Activated T-cell treated with anti-CD3 and anti-CD28 coated beads, Interleukin-2, amount 50 U/mL, for 24 hours (primary cell): ENCODE measurements at regions not wholly inside any gene's neighbourhood (a gene's known extent, or its start where the extent isn't known, plus 50 kb on each side); places are given as distances from the start of the nearest gene placed in this dataset.

Experiments used
- DNase-seq: peaks from one replicate; pipeline ENCODE4 v3.0.0-alpha.2; 2020
- H3K27ac Mint-ChIP-seq: 2 replicates; pipeline ENCODE4 v1.8.0; 2020; ENCODE audit warnings: mild to moderate bottlenecking, mixed read lengths
- H3K27me3 Mint-ChIP-seq: 2 replicates; pipeline ENCODE4 v1.8.0; 2020; ENCODE audit warnings: mixed read lengths
- H3K36me3 Mint-ChIP-seq: 2 replicates; pipeline ENCODE4 v1.8.0; 2020; ENCODE audit warnings: low read depth, mixed read lengths
- H3K4me1 Mint-ChIP-seq: 2 replicates; pipeline ENCODE4 v1.8.0; 2020; ENCODE audit warnings: low read depth, mixed read lengths
- H3K4me3 Mint-ChIP-seq: 2 replicates; pipeline ENCODE4 v1.8.0; 2020; ENCODE audit warnings: mild to moderate bottlenecking, moderate library complexity, mixed read lengths
- H3K9me3 Mint-ChIP-seq: 2 replicates; pipeline ENCODE4 v1.8.0; 2020; ENCODE audit warnings: mixed read lengths

DNA sequence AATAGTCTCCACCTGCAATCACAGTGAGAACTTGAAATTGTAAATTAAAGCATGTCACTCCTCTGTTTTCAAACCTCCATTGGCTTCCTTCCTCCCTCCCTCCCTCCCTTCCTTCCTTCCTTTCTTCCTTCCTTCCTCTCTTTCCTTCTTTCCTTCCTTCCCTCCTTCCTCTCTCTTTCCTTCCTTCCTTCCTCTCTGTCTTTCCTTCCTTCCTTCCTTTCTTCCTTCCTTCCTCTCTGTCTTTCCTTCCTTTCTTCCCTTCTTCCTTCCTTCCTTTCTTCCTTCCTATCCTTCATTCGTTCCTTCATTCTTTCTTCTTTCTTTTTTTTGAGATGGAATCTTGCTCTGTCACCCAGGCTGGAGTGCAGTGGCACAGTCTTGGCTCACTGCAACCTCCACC is 595.0 kb upstream of the ZNF608 start:
- H3K27me3 Mint-ChIP-seq, result no peaks in the 10 kb centered on the region
- H3K4me3 Mint-ChIP-seq, result no peak overlapping the region
- H3K4me1 Mint-ChIP-seq, result no peaks in the 10 kb centered on the region
- no peaks in the 10 kb centered on the region for H3K36me3 Mint-ChIP-seq
- H3K27ac Mint-ChIP-seq, result no peak overlapping the region
- H3K9me3 Mint-ChIP-seq, result peaks cover 11% of the 10 kb centered on the region
- no peak for DNase-seq

DNA sequence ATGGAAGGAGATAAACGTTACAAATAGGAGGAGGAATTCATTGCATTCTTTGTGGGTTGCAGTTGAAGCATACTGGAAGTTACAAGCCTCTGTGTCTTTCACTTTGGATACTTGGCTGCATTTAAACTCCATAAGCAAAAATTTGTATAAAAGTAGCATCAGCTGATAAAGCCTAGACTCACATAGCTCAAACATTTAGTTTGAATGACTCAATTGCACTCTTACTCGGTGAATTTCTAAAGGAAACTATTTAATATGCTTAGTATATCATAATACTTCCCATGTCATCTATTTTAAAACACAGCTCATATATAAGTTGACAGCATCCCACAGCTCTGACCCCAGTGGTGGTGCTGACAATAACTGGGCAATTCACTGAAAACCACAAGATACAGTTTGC is 596.6 kb upstream of the ZNF608 start:
- no peak overlapping the region for H3K4me3 Mint-ChIP-seq
- H3K27me3 Mint-ChIP-seq, result no peaks in the 10 kb centered on the region
- no peak for DNase-seq
- no peaks in the 10 kb centered on the region for H3K4me1 Mint-ChIP-seq
- H3K27ac Mint-ChIP-seq, result no peak overlapping the region
- peaks cover 11% of the 10 kb centered on the region for H3K9me3 Mint-ChIP-seq
- no peaks in the 10 kb centered on the region for H3K36me3 Mint-ChIP-seq

DNA sequence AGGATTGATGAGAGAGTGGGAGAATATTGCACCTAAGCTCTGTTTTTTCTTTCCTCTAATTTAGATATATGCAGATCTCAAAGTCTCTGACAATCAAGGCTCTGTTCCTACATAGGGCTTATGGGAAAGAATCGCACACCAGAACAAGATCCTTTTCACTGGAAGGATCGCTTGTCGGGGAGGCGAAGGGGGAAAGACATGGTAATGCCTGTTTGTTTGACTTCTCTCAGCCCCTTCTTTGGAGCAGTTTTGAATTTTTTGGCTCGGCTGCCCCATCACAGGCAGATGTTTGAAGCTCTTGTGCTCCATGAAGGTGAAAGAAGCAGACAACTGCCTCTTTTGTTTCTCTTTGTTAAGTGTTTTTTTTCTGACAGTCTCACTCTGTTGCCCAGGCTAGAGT is 599.9 kb upstream of the ZNF608 start:
- no peak for DNase-seq
- Mint-ChIP-seq H3K36me3 (no peaks in the 10 kb centered on the region), H3K4me3 (no peak overlapping the region), H3K9me3 (peaks cover 14% of the 10 kb centered on the region), H3K27me3 (no peaks in the 10 kb centered on the region), H3K4me1 (no peaks in the 10 kb centered on the region), H3K27ac (no peak overlapping the region)

DNA sequence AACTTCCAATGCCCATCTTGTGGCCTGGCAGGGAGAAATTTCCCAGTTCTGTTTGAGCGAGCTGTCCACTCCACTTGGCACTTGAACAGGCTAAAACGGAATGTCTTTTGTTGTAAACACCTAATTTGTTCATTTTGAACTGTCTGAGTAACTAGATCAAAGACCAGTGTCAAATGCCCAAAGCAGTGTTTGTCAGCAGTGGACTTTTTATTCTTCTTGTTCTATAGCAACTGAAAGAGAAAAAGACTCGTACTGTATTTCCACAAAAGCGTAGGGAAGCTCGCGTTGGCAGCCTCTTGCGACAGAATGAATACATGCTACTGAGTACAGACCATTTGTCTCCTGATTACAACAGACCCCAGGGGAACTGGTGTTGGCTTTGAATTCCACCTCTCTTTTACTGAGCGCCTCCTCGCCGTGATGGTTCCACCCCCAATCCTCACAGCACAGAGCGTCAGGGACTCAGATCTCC is 601.8 kb upstream of the ZNF608 start:
- H3K4me1 Mint-ChIP-seq, result no peaks in the 10 kb centered on the region
- no peaks in the 10 kb centered on the region for H3K27me3 Mint-ChIP-seq
- H3K36me3 Mint-ChIP-seq, result no peaks in the 10 kb centered on the region
- no peak for DNase-seq
- peaks cover 4% of the 10 kb centered on the region for H3K9me3 Mint-ChIP-seq
- no peak overlapping the region for H3K4me3 Mint-ChIP-seq
- H3K27ac Mint-ChIP-seq, result no peak overlapping the region

DNA sequence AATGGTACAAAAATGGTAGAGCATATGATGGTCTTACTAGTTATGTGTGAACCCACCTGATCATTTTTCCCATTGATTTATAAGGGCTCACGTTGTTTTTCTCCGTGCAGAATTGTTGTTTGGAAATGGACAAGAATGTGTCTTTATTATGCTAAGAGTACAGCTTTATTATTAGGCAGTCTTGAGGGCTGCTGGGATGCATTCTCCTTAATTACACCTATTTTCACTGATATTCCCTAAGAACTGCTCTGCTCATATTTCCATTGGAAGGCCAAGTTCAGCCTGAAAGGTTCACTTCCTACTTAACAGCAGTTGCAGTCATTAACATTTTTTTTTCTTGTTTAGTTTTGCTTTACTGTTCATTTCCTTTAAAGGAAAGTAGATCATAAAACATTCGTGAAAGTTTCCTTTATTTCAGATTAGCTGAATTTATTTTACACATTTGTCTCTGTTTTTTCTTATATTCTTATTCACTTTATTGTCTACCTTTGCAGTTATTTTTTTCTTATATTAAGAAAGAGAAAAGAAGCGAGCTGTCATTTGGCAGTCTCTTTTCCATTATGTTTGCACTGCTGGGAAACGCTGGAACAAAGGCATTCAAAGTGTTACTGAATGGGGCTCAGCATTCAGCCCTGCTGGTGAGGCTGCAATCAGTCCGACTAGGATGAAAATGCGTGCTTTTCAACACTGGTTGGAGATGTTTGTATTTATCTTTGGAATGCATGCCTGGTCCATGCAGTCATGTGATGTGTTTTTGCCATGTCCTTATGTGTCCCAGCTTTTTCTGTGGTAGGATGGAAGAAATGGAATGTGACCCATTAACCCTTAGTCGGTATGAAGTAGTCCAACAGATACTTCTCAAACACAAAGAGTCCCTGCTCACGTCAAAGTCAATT is 602.7 kb upstream of the ZNF608 start:
- Mint-ChIP-seq H3K4me3 (no peak overlapping the region), H3K36me3 (no peaks in the 10 kb centered on the region), H3K4me1 (no peaks in the 10 kb centered on the region), H3K27me3 (no peaks in the 10 kb centered on the region), H3K9me3 (peaks cover 2% of the 10 kb centered on the region), H3K27ac (no peak overlapping the region)
- no peak for DNase-seq

DNA sequence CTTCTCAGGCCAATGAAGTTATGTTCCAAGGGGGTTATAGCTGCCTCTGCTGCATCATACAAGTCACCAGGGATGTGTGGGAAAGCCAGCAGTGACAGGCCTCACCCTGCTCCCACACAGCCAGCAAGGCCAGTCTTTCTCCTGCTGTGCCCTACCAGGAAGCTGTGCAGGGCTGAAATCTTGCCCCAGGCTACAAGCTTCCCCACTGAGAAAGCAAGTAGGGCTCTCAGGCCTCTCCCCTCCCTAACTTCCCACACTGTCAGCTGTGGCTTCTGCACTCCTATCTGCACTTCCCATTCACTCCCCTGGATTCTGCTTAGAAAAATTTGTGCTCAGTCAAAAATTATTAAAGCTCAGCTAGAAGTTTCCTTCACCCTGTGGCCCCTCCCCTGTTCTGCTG is 611.2 kb upstream of the ZNF608 start:
- Mint-ChIP-seq H3K27me3 (no peaks in the 10 kb centered on the region), H3K36me3 (no peaks in the 10 kb centered on the region), H3K27ac (no peak overlapping the region), H3K9me3 (peaks cover 17% of the 10 kb centered on the region), H3K4me1 (no peaks in the 10 kb centered on the region), H3K4me3 (no peak overlapping the region)
- no peak for DNase-seq

DNA sequence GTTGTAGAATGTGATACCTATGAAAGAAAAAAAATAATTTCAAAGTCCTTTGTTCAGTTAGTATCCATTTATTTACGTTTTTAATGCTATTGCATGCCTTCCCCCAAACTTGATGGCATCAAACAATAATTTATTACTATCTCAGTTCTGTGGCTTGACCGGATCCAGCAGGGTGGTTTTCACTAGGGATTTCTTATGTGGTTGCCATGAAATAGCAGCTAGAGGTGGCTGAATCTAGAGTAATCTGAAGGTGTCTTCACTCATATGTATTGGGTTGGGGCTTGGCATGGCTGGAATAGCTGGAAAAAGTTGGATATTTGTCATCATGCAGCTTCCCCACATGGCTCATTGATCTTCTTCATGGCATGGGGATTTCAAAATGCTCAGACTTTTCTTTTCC is 619.3 kb upstream of the ZNF608 start:
- no peaks in the 10 kb centered on the region for H3K27me3 Mint-ChIP-seq
- H3K9me3 Mint-ChIP-seq, result peaks cover 7% of the 10 kb centered on the region
- H3K4me3 Mint-ChIP-seq, result no peak overlapping the region
- H3K27ac Mint-ChIP-seq, result no peak overlapping the region
- DNase-seq, result no peak
- no peaks in the 10 kb centered on the region for H3K4me1 Mint-ChIP-seq
- no peaks in the 10 kb centered on the region for H3K36me3 Mint-ChIP-seq

DNA sequence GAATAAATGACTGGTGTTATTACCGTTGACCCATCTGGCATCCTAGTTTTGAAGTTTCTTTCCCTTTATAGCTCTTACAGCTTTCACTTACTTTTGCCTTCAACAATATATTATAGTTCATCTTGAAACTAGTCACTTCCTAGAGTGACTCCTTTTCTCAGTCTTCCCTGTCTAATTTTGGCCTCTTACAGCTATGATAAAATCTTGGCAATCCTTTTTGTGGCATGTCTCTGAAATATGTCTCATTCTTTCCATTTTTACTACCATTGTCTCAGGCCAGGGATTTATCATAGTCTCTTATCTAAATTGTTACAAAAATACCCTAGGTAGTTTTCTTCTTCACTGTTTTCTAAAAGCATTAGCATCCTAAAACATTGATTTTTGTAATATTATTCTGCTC is 621.3 kb upstream of the ZNF608 start:
- H3K4me1 Mint-ChIP-seq, result no peaks in the 10 kb centered on the region
- DNase-seq, result no peak
- H3K4me3 Mint-ChIP-seq, result no peak overlapping the region
- no peak overlapping the region for H3K27ac Mint-ChIP-seq
- no peaks in the 10 kb centered on the region for H3K36me3 Mint-ChIP-seq
- no peaks in the 10 kb centered on the region for H3K27me3 Mint-ChIP-seq
- H3K9me3 Mint-ChIP-seq, result peaks cover 7% of the 10 kb centered on the region

DNA sequence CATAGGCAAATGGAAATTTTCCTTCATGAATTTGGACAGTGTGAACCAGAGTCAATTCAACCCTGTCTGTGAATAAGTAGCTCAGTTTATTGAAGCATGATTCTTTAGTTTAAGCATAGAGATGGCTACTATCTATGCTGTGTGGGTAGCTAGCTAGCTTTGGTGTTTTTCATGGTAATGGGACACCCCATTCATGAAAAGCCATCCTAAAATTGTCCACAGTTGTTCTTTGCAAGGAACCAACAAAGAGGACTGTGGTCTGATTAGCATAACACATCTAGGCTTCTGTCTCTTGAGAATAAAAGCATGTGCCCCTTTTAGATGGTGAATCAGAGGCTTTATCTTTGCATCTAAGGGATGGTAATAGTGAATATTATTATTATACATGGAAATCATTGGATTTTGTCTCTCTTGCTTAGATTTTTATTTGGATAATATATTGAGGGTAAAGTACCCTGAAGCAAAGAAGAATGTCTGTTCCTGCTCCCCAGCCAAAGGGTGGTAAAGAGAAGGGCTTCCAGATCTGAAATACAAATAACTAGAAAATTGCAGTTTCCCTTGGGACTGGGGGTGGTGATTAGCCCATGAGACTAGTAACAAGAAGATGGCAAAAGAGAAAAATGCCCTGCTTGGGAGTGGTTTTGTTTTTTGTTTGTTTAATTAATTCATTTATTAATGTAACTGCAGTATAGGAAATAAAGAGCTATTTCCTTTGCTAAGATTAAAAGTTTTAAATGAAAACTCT is 624.2 kb upstream of the ZNF608 start:
- no peak overlapping the region for H3K4me3 Mint-ChIP-seq
- H3K27me3 Mint-ChIP-seq, result no peaks in the 10 kb centered on the region
- no peaks in the 10 kb centered on the region for H3K36me3 Mint-ChIP-seq
- H3K9me3 Mint-ChIP-seq, result peaks cover 7% of the 10 kb centered on the region
- no peak for DNase-seq
- H3K27ac Mint-ChIP-seq, result no peak overlapping the region
- H3K4me1 Mint-ChIP-seq, result no peaks in the 10 kb centered on the region

DNA sequence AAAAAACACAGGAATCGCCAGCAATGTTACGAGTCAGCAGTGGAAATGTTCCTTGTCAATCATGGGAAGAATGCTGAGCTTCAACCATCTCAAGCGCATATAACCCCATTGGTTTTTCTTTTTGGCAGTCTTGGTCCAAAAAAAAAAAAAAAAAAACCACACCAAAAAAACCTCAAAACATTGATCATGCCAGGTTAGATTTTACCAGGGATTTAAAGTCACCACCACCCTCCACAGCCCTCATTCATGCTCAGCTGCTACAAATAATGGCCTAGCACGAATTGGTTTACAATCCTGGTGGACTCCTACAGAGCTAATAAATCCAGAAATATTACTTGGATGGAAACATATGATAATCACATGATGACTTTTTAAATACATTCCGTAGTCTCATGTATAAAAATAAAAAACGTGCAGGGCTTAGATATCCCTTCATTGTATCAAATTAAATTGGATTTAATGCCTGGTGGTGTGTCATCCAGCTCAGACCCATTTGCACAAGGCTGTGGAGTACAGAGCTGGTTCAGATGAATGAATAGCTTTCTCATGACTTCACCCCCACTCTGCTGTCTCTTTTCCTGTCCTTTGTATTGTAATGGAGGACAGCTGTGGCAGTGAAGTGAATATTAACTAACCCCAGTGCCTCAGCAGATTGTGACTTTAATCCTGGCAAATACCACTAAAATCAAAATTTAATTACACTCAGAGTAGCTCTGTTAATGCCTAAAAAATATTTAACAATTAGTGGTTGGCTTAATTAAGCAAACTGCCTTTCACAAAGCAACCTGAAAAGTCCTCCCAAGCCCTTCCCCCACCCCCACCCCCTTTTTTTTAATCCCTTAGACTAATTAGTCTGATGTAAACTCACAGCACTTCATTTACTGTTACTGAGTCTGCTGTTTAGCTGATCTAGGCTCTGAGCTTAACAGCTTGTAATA is 626.5 kb upstream of the ZNF608 start:
- no peaks in the 10 kb centered on the region for H3K4me1 Mint-ChIP-seq
- no peak overlapping the region for H3K4me3 Mint-ChIP-seq
- peaks cover 4% of the 10 kb centered on the region for H3K9me3 Mint-ChIP-seq
- no peaks in the 10 kb centered on the region for H3K36me3 Mint-ChIP-seq
- no peak overlapping the region for H3K27ac Mint-ChIP-seq
- no peaks in the 10 kb centered on the region for H3K27me3 Mint-ChIP-seq
- no peak for DNase-seq

DNA sequence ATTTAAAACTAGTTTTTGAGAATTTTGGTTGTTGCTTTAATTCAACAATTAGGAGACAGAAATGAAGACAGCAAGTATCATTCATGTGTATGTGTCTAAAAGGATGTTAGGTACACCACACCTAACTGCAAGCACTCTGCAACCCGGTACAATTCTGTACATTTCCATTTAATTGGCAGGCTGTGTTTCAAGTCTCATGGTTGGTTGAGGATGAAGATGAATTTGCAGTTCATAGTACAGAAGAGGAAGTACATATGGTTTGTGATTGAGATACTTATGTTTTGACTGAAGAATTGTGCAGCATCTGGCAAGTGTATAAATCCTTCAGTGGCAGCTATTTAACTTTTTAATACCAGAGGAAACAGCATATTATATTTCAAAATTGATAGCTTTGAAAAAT is 628.7 kb upstream of the ZNF608 start:
- peaks cover 4% of the 10 kb centered on the region for H3K9me3 Mint-ChIP-seq
- no peak for DNase-seq

DNA sequence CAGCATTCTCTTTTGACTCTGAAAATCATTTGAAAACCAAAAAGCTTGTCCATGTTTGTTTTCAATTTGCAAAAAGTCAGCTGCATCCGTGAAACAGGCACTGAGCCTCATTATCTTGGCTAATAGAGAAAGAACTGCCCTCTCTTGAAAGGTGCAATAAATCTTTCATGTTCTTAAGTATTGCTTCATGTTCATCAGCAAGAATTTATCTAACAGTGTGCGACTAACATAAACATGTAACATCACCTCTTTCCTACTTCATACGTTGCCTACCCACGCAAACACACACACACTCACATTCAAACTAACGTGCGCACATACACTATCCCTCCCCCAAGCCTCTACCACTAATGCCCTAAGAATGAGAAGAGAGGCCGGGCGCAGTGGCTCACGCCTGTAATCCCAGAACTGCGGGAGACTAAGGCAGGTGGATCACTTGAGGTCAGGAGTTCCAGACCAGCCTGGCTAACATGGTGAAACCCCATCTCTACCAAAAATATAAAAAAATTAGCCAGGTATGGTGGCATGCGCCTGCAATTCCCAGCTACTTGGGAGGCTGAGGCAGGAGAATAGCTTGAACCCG is 629.7 kb upstream of the ZNF608 start:
- no peak overlapping the region for H3K4me3 Mint-ChIP-seq
- no peak overlapping the region for H3K27ac Mint-ChIP-seq
- peaks cover 4% of the 10 kb centered on the region for H3K9me3 Mint-ChIP-seq
- no peaks in the 10 kb centered on the region for H3K27me3 Mint-ChIP-seq
- H3K36me3 Mint-ChIP-seq, result no peaks in the 10 kb centered on the region
- DNase-seq, result no peak
- H3K4me1 Mint-ChIP-seq, result no peaks in the 10 kb centered on the region

More for the DNA sequence above, 628.7 kb upstream of the ZNF608 start:
- Mint-ChIP-seq H3K4me1 (no peaks in the 10 kb centered on the region), H3K36me3 (no peaks in the 10 kb centered on the region), H3K27ac (no peak overlapping the region), H3K27me3 (no peaks in the 10 kb centered on the region), H3K4me3 (no peak overlapping the region)

DNA sequence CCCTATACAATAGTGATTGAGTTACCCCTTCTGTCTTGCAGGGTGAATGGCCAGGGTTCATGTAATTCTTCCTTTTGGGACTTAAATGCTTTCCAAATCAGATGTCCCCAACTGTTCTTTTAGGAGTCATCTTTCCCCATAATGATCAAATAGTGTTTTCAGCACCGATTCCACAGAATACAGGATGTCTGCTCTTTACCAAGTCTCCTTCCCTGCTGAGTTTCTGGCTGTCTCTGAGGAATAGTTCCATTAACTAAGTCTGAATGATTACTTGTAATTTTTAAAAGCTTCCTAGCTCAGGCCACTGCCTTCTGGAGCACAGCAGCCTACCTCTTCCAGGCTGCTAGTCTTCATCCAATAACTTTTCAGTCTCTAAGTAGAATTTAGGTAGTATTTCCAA is 630.7 kb upstream of the ZNF608 start:
- no peak for DNase-seq
- peaks cover 7% of the 10 kb centered on the region for H3K9me3 Mint-ChIP-seq
- no peak overlapping the region for H3K4me3 Mint-ChIP-seq
- H3K36me3 Mint-ChIP-seq, result no peaks in the 10 kb centered on the region
- no peak overlapping the region for H3K27ac Mint-ChIP-seq
- H3K4me1 Mint-ChIP-seq, result no peaks in the 10 kb centered on the region
- no peaks in the 10 kb centered on the region for H3K27me3 Mint-ChIP-seq

DNA sequence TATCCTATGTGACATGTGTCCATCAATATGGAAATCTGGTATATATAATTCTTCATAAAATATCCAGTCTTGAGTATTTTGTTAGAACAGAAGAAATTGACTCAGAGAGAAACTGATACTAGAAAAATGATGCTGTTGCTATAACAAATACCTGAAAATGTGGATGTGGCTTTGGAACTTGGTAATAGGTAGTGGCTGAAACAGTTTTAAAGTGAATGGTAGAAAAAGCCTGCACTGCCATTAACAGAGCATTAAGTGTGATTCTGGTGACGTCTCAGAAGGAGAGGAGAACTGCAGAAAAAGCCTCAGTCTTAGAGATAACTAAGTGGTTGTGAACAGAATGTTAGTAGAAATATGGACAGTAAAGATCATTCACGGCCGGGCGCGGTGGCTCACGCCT is 634.9 kb upstream of the ZNF608 start:
- Mint-ChIP-seq H3K4me3 (no peak overlapping the region), H3K36me3 (no peaks in the 10 kb centered on the region), H3K9me3 (peaks cover 5% of the 10 kb centered on the region), H3K27me3 (no peaks in the 10 kb centered on the region), H3K27ac (no peak overlapping the region), H3K4me1 (no peaks in the 10 kb centered on the region)
- DNase-seq, result no peak
